ENCODE measurements at regions not wholly inside any gene's neighbourhood (a gene's known extent, or its start where the extent isn't known, plus 50 kb on each side); places are given as distances from the start of the nearest gene placed in this dataset.

DNA sequence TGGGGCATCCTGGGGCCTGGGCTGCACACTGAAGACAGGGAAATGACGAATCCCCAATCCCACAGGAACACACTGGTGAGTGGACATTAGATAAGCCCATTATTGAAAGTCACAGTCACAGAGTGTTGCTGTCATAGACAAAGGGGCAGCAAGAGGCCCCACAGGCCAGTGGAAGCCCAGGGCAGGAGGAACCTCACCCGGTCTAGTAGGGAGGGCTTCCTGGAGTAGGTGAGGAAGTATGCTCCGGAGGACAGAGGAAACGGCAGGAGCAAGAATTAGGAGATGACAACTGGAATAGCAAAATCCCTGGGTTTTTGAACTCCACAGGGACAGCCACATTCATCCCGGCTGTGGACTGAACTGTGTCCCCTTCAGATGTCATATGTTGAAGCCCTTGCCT, 101.2 kb downstream of the TPRA1 start:
- H2AK5ac ChIP-seq (ENCODE audit: low read depth, low read length) = no peak overlapping the region
- no peak overlapping the region for H3K27ac ChIP-seq (ENCODE audit: insufficient read depth, low read length)
- dilution Hi-C loops (cut with HindIII; ENCODE audit: low sequenced_read_pairs, unreplicated experiment) (no loop called here), intact Hi-C loops (cut with micrococcal nuclease) (no loop called here), in situ Hi-C loops (cut with MboI; ENCODE audit: low sequenced_read_pairs) (no loop called here)
- H3K23ac ChIP-seq (ENCODE audit: low read depth, low read length) = no peak overlapping the region
- H2AFZ ChIP-seq (replicated peaks; ENCODE audit: low read length, poor library complexity) = no peak overlapping the region
- TF ChIP-seq POLR2A (IDR thresholded peaks at IDR 0.05; ENCODE audit: low read depth, low read length) (no peak), CHD1 (IDR thresholded peaks at IDR 0.05; ENCODE audit: low read depth, low read length) (no peak), RFX5 (IDR thresholded peaks at IDR 0.05; ENCODE audit: low read depth, low read length) (no peak), MAFK (IDR thresholded peaks at IDR 0.05; ENCODE audit: low read depth, low read length) (no peak), CEBPB (IDR thresholded peaks at IDR 0.05; ENCODE audit: low read depth, low read length) (no peak), MAZ (IDR thresholded peaks at IDR 0.05; ENCODE audit: borderline replicate concordance, low read depth, low read length) (no peak), FOS (IDR thresholded peaks at IDR 0.05; ENCODE audit: low read depth, low read length) (no peak), RCOR1 (IDR thresholded peaks at IDR 0.05; ENCODE audit: insufficient replicate concordance, low read length) (no peak), RAD21 (IDR thresholded peaks at IDR 0.05; ENCODE audit: low read length) (no peak), BHLHE40 (IDR thresholded peaks at IDR 0.05; ENCODE audit: low read depth, low read length) (no peak), MXI1 (IDR thresholded peaks at IDR 0.05; ENCODE audit: borderline replicate concordance, low read depth, low read length) (no peak)
- TF ChIP-seq, protein P1, sequence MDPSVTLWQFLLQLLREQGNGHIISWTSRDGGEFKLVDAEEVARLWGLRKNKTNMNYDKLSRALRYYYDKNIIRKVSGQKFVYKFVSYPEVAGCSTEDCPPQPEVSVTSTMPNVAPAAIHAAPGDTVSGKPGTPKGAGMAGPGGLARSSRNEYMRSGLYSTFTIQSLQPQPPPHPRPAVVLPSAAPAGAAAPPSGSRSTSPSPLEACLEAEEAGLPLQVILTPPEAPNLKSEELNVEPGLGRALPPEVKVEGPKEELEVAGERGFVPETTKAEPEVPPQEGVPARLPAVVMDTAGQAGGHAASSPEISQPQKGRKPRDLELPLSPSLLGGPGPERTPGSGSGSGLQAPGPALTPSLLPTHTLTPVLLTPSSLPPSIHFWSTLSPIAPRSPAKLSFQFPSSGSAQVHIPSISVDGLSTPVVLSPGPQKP (IDR thresholded peaks at IDR 0.05; ENCODE audit: borderline replicate concordance, low read depth, low read length) = no peak
- TF ChIP-seq, protein P2, sequence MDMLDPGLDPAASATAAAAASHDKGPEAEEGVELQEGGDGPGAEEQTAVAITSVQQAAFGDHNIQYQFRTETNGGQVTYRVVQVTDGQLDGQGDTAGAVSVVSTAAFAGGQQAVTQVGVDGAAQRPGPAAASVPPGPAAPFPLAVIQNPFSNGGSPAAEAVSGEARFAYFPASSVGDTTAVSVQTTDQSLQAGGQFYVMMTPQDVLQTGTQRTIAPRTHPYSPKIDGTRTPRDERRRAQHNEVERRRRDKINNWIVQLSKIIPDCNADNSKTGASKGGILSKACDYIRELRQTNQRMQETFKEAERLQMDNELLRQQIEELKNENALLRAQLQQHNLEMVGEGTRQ (IDR thresholded peaks at IDR 0.05; ENCODE audit: low read depth, low read length) = no peak
- TF ChIP-seq, protein P3, sequence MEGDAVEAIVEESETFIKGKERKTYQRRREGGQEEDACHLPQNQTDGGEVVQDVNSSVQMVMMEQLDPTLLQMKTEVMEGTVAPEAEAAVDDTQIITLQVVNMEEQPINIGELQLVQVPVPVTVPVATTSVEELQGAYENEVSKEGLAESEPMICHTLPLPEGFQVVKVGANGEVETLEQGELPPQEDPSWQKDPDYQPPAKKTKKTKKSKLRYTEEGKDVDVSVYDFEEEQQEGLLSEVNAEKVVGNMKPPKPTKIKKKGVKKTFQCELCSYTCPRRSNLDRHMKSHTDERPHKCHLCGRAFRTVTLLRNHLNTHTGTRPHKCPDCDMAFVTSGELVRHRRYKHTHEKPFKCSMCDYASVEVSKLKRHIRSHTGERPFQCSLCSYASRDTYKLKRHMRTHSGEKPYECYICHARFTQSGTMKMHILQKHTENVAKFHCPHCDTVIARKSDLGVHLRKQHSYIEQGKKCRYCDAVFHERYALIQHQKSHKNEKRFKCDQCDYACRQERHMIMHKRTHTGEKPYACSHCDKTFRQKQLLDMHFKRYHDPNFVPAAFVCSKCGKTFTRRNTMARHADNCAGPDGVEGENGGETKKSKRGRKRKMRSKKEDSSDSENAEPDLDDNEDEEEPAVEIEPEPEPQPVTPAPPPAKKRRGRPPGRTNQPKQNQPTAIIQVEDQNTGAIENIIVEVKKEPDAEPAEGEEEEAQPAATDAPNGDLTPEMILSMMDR (conservative IDR thresholded peaks at IDR 0.05; ENCODE audit: low read depth, low read length) = no peak
- H3K79me1 ChIP-seq (ENCODE audit: low read depth in 1 of 2, low read length in 2 of 2) = no peaks in the 10 kb centered on the region
- no peaks in the 10 kb centered on the region for H4K20me1 ChIP-seq (ENCODE audit: insufficient read depth, low read length)
- H3K4me1 ChIP-seq (ENCODE audit: control insufficient read depth, insufficient read depth, low read length) = no peaks in the 10 kb centered on the region
- DNase-seq = no peak
- H3K18ac ChIP-seq (ENCODE audit: low read depth, low read length) = no peak overlapping the region
- ChIA-PET CTCF (no interaction called here), POLR2A (ENCODE audit: unreplicated experiment) (no interaction called here)
- H2BK15ac ChIP-seq (ENCODE audit: low read depth, low read length) = no peak overlapping the region
- no peak overlapping the region for H4K8ac ChIP-seq (ENCODE audit: low read depth in 2 of 2, low read length in 2 of 2)
- H3K36me3 ChIP-seq (ENCODE audit: control insufficient read depth, insufficient read depth, low read length) = no peaks in the 10 kb centered on the region
- H2AK9ac ChIP-seq (replicated peaks; ENCODE audit: low read depth, low read length, poor library complexity) = no peak overlapping the region
- H2BK20ac ChIP-seq (ENCODE audit: low read depth, low read length) = no peak overlapping the region
- no TSS peak for BruUV-seq (replicated peaks)
- peaks cover 4% of the 10 kb centered on the region for H3K27me3 ChIP-seq (ENCODE audit: control insufficient read depth, insufficient read depth, low read length)
- H2BK5ac ChIP-seq (ENCODE audit: low read depth, low read length, poor library complexity, severe bottlenecking) = no peak overlapping the region
- H3K9ac ChIP-seq (ENCODE audit: low read depth, low read length) = no peak overlapping the region
- no peaks in the 10 kb centered on the region for H3K9me3 ChIP-seq (ENCODE audit: control insufficient read depth, insufficient read depth, low read length)
- H3K14ac ChIP-seq (replicated peaks; ENCODE audit: low read depth, low read length) = no peak overlapping the region
- H4K5ac ChIP-seq (ENCODE audit: low read depth, low read length) = no peak overlapping the region
- no peaks in the 10 kb centered on the region for H3K9me1 ChIP-seq (ENCODE audit: insufficient read depth, low read length)
- no peak overlapping the region for H3K4me2 ChIP-seq (ENCODE audit: low read depth, low read length)
- H4K91ac ChIP-seq (ENCODE audit: insufficient read depth, low read depth, low read length) = no peak overlapping the region
- no peak for ATAC-seq (ENCODE audit: low read depth)
- no peak overlapping the region for H3K4ac ChIP-seq (ENCODE audit: low read depth, low read length)
- WGBS, 2 experiments (ENCODE audit: extremely low coverage in 2 of 2, insufficient read length in 1 of 2) = 67% methylated on average over 1 of the region's 5 CpGs; no CpG with 5 or more reads in 1 of the 2 experiments
- H3K4me3 ChIP-seq (ENCODE audit: insufficient read depth, low read depth, low read length) = no peak overlapping the region
- H3K56ac ChIP-seq (ENCODE audit: extremely low read depth, insufficient read depth, low read length) = no peak overlapping the region
- H2BK120ac ChIP-seq (ENCODE audit: low read depth, low read length) = no peak overlapping the region

All from IMR-90 (cell line).